ENCODE measurements at regions not wholly inside any gene's neighbourhood (a gene's known extent, or its start where the extent isn't known, plus 50 kb on each side); places are given as distances from the start of the nearest gene placed in this dataset.

- Histone ChIP-seq H3K27me3 (ENCODE audit: insufficient read depth, low read length) (no peaks in the 10 kb centered on the region), H3K9me2 (ENCODE audit: insufficient read depth) (no peaks in the 10 kb centered on the region), H3K4me1 (ENCODE audit: control insufficient read depth in 1 of 2, insufficient read depth in 2 of 2, low read length in 2 of 2) (0 out of 4 replicates have a peak, but pooled peaks cover 0 to 5% of the 10 kb centered on the region in 2 experiments), H3K27ac (ENCODE audit: low read depth, low read length) (no peak overlapping the region), H3K4me3 (replicated peaks in 1 of 2; ENCODE audit: low read depth in 1 of 2, low read length in 2 of 2) (no peak overlapping the region), H2AFZ (ENCODE audit: low read depth, low read length, poor library complexity, severe bottlenecking) (no peak overlapping the region), H3K9ac (ENCODE audit: low read length) (no peak overlapping the region), H3K4me2 (ENCODE audit: low read length) (no peak overlapping the region), H3K79me2 (ENCODE audit: insufficient read depth, low read length) (no peaks in the 10 kb centered on the region), H3K36me3 (ENCODE audit: control insufficient read depth in 1 of 2, insufficient read depth in 2 of 2, low read length in 2 of 2) (no peaks in the 10 kb centered on the region), H4K20me1 (ENCODE audit: insufficient read depth) (no peaks in the 10 kb centered on the region), H3K9me3 (ENCODE audit: control insufficient read depth in 1 of 2, insufficient read depth in 1 of 2, low read depth in 1 of 2, low read length in 2 of 2) (no peaks in the 10 kb centered on the region)
- TF ChIP-seq ZBTB33 (IDR thresholded peaks at IDR 0.05; ENCODE audit: extremely low read depth, insufficient replicate concordance, low read length), result no peak
- no peak for TF ChIP-seq YY1 (IDR thresholded peaks at IDR 0.05; ENCODE audit: extremely low read depth, insufficient replicate concordance, low read depth, low read length)
- TF ChIP-seq RAD21 (IDR thresholded peaks at IDR 0.05; ENCODE audit: low read depth), result no peak
- no peak for TF ChIP-seq SRF (IDR thresholded peaks at IDR 0.05; ENCODE audit: low read depth)
- no peak for TF ChIP-seq ZNF274 (IDR thresholded peaks at IDR 0.05; ENCODE audit: low read depth, low read length)
- no peak for TF ChIP-seq JUND (IDR thresholded peaks at IDR 0.05)
- no peak for TF ChIP-seq ELF1 (IDR thresholded peaks at IDR 0.05; ENCODE audit: borderline replicate concordance, low read depth)
- TF ChIP-seq REST (IDR thresholded peaks at IDR 0.05; ENCODE audit: low read depth), result no peak
- TF ChIP-seq, protein P1, sequence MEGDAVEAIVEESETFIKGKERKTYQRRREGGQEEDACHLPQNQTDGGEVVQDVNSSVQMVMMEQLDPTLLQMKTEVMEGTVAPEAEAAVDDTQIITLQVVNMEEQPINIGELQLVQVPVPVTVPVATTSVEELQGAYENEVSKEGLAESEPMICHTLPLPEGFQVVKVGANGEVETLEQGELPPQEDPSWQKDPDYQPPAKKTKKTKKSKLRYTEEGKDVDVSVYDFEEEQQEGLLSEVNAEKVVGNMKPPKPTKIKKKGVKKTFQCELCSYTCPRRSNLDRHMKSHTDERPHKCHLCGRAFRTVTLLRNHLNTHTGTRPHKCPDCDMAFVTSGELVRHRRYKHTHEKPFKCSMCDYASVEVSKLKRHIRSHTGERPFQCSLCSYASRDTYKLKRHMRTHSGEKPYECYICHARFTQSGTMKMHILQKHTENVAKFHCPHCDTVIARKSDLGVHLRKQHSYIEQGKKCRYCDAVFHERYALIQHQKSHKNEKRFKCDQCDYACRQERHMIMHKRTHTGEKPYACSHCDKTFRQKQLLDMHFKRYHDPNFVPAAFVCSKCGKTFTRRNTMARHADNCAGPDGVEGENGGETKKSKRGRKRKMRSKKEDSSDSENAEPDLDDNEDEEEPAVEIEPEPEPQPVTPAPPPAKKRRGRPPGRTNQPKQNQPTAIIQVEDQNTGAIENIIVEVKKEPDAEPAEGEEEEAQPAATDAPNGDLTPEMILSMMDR (IDR thresholded peaks at IDR 0.05 in 2 of 3, conservative IDR thresholded peaks at IDR 0.05 in 1 of 3; ENCODE audit: borderline replicate concordance in 1 of 3, insufficient read depth in 1 of 3, low read depth in 2 of 3, low read length in 2 of 3), result no peak
- ChIA-PET CTCF (interaction anchor here (1.4 to 3.5 kb wide), 2 partner anchors 258 to 268 kb away, joined by 3 to 21 read pairs; no protein-coding TSS in a partner anchor), RAD21 (ENCODE audit: low non-redundant PET in 1 of 2, low total read pairs in 2 of 2, uncharacterized antibody in 2 of 2, unreplicated experiment in 2 of 2) (no interaction called here), POLR2A (no interaction called here)
- no TSS peak for BruUV-seq (replicated peaks)
- DNase-seq (ENCODE audit: low read depth, low spot score) (no peak), ATAC-seq (no peak)
- intact Hi-C loops (cut with micrococcal nuclease), result loop anchor here (5.0 to 10.0 kb wide), 2 partner anchors 366 to 1608 kb away; no protein-coding TSS in a partner anchor
Observed at GRCh38 chr18:70453058-70453775, 164.4 kb downstream of the SOCS6 start.

Data from HCT116 (cell line).